Head of caudate nucleus (tissue), 42 donors: ENCODE measurements at regions not wholly inside any gene's neighbourhood (a gene's known extent, or its start where the extent isn't known, plus 50 kb on each side); places are given as distances from the start of the nearest gene placed in this dataset.
"Not testable (repeated sequence)": the region's sequence is repeated elsewhere in the genome, so short reads cannot be mapped to it uniquely, and the experiment has no call there.

Experiments
- DNase-seq, 42 donors: peaks; one replicate each; pipeline versions ENCODE4 v3.0.0 to v3.0.0-alpha.2; 2020 to 2021; ENCODE audit warnings: mixed read lengths in 7 of 42
- intact Hi-C: fragments of 100-400 bp; cut with DNase I; formaldehyde crosslinking; loops from one replicate; pipeline ENCODE4 v1.15.0; 2022

DNA sequence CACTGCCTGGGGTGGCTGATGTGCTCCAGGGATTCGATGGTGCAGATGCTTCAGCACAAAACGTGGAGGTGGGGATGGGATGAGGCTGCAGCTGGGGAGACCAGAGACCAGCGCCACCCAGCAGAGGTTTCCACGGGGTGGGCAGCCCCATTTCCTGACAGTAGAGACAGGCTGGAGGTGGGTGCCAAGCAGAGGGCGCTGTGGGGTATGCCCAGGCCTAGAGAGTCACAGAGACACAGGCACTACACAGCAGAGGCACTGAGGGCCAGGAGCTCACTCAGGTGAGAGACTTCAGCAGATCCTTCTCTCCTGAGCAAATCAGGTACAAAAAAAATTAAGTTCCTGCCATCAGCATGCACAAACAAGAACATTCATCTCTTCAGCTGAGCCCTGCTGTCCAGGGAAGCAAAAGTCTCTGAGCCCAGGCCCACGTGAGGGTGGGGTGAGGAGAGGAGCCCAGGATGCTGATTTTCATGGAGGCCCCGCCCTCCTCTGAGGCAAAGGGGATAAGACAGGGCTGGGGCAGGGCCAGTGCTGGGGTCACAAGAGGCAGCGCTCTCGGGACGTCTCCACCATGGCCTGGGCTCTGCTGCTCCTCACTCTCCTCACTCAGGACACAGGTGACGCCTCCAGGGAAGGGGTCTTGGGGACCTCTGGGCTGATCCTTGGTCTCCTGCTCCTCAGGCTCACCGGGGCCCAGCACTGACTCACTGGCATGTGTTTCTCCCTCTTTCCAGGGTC, 53.1 kb downstream of the GGTLC2 start:
- DNase-seq, result no peak
- intact Hi-C loops, result no loop called here

DNA sequence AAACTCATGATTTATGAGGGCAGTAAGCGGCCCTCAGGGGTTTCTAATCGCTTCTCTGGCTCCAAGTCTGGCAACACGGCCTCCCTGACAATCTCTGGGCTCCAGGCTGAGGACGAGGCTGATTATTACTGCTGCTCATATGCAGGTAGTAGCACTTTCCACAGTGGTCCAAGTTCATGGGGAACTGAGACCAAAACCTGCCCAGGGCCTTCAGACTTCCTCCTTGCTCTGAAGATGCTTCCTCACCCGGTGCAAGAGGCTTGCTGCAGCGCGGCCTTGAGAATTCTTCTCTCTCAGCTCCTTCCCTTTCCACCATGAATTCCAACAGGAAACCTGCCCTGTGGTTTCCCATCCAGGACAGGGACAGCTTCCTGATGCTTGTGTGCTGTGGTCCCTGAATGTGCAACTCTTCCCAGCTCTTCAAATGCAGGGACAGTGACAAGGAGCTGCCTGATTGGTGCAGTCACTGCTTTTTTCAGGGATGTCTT, 53.9 kb downstream of the GGTLC2 start:
- DNase-seq, result peak in 1 of 42 donors; percentile 39
- intact Hi-C loops, result no loop called here

DNA sequence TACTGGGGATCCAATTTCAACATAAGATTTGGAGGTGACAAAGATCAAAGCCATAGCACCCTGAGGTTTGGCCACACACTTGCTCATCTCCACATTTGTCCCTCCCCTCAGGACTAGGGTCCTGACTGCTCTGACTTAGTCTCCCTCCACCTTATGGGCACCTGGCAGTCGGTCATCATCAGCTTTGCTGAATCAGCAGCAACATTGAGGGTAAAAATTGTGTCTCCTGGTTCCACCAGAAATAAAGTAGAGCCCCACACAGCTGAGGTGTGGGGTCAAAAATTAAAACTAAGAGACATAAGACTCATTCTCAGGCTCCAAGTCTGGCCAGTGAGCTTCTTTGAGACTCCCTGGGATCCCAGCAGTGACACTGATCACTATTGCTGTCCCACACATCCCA, 56.2 kb downstream of the GGTLC2 start:
- no peak for DNase-seq
- intact Hi-C loops, result loop anchor here (10.0 kb wide), 1 partner anchor 64 kb away; no protein-coding TSS in a partner anchor

DNA sequence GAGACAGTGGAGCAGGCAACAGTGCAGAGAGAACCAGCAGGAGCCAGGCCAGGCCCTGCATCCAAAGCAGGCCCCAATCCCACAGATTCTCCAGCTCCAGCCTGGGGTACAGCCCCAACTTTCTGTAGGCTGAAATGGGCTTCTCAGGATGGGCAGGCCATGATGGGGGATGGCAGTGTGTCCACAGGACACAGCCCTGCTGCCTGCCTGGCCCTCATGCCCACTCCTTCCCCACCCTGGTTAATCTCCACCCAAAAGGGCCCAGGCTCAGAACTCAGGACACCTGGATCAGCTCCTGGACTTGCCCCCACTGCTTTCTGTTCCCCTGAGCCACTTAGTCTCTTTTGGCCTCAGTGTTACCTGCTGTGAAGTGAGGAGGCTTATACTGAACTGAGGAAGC, 57.1 kb downstream of the GGTLC2 start:
- intact Hi-C loops, result loop anchor here (10.0 kb wide), 1 partner anchor 63 kb away; no protein-coding TSS in a partner anchor
- DNase-seq, result not testable (repeated sequence)

DNA sequence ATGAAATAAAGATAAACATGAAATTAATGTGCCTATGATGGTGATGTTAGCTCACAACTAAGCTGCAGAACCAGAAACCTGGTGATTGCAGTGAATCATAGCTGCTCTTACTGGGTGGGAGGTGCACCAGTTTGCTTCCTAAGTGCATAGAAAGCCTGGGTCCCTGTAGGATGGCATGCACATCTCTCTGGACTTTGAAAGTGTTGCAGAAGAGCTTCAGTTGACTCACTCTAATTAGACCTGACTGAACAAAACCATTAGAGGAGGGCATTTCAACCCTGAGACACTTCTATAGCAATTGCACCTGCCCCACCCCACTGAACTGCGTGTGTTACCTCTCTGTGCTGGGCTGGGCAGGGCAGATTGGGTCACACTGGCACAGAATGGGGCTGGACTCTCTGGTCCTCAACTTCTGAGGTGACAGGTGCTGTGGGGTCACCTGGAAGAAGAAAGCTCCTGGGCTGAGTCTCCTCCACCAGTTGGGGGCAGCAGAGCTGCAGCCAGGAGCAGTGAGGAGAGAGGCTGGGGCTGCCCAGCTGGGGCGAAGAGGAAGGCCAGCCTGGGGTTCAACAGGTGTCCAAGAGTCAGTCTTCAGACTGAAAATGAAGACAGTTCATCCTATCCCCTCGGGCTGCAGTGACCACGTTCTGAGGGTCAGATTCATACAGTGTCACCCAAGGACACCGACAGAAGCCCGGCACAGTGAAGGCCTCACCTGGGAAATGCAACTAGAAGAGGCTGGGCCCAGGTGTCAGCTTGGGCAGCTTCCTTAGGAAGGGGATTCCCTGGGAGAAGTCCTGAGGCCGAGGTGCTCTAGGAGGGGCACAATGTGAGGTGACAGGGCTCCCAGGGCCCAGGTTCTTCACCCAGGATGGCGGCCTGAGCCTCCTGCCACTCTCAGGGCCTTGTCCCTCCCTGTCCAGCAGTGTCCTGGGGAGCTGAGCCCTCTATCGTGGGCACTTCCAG, 58.1 kb downstream of the GGTLC2 start:
- peak in 3 of 42 donors; percentile 1 to 10 (median 8) for DNase-seq
- intact Hi-C loops, result loop anchor here (10.0 kb wide), 1 partner anchor 62 kb away; no protein-coding TSS in a partner anchor

DNA sequence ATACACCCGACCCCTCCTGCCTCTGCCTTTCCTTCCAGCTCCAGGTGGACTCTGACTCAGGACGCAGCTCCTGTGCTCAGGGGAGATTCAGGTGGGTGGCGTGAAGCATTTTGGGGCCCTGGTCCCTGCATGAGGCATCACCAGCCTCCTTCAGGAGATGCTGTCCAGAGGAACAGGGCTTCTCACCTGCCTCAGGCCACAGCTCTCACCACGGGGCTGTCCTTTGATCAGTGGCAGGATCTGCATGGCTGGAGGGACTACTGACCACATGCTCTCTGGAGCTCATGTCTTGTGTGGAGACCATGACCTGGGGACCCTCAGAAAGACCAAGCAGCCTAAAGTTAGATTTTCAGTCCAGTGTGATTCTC, 58.8 kb downstream of the GGTLC2 start:
- intact Hi-C loops, result loop anchor here (10.0 kb wide), 1 partner anchor 62 kb away; no protein-coding TSS in a partner anchor
- DNase-seq, result peak in 1 of 42 donors; percentile 6

DNA sequence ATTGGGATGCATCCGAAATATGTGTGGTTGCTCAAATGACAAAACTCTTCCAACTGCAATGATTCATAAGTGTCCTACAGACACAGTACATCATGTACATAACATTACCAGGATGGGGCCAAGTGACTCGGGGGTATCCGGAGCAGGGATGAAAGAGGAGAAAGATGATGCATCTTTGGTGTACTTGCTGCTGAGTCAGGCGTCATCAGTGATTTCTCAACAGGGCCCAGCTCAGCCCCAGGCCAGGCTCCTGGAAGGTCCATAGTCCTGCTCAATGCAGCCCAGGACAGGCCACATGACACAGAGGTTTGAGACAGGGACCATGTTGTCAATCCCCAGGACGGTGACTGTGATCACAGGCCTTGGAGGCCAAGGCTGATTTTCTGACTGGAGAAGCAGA, 59.3 kb downstream of the GGTLC2 start:
- intact Hi-C loops, result loop anchor here (10.0 kb wide), 1 partner anchor 61 kb away; no protein-coding TSS in a partner anchor
- DNase-seq, result peak in 1 of 42 donors; percentile 14

DNA sequence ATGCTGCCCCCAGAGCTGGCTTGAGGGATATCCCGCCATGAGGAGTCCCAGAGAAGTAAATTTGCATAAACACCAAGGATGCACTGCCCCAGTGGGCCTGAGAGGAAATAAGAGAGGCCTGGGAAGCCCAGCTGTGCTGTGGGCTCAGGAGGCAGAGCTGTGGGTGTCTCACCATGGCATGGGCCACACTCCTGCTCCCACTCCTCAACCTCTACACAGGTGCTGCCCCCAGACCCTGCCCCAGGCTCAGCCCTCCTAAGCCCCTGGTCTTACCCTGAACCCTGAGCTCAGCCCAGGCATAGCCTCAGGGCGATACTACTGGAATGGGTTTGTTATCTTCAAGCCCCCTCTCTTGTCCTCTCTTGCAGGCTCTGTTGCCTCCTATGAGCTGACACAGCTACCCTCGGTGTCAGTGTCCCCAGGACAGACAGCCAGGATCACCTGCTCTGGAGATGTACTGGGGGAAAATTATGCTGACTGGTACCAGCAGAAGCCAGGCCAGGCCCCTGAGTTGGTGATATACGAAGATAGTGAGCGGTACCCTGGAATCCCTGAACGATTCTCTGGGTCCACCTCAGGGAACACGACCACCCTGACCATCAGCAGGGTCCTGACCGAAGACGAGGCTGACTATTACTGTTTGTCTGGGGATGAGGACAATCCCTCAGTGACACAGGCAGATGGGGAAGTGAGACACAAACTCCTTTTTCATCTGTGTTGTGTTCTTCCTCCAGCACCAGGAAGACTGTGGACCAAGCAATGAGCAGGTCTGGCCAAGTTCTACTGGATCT, 59.9 kb downstream of the GGTLC2 start:
- intact Hi-C loops, result loop anchor here (10.0 kb wide), 1 partner anchor 60 kb away; no protein-coding TSS in a partner anchor
- DNase-seq, result peak in 2 of 42 donors; percentile 14 to 15

DNA sequence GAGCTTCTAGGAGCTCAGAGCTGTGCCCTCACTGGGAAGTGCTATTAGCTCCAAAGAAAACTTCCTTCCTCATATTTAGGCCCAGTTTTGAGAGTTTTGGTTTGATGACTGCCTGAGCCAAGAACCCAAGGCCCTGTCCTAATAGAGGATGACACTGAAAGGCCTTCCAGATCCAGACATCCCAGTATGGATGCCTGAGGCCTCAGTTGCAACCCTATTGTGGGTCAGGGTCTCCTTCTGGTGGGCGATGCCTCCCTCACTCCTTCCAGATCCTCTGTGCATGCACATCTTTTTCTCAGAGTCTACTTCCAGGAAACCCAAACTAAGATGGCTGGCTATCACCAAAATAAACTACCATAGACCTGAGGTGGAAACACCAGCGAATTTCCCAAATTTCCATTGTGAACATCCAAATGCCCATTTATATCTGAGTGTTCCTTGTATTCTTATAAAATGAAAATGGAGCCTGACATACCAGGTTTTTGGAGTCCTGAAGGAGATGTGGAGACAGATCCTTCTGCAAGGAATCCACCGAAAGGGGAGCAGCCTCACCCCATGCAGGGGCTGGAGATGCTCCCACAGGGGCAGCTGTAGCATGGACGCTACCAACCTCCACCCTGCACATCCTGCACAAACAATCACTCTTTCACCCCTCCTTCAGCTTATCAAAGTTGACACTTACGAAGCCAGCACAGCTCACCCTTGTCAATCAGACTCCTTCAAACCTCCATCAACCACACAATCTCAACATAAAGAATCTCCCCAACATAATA, 61.1 kb downstream of the GGTLC2 start:
- no peak for DNase-seq
- intact Hi-C loops, result loop anchor here (10.0 kb wide), 1 partner anchor 59 kb away; no protein-coding TSS in a partner anchor

DNA sequence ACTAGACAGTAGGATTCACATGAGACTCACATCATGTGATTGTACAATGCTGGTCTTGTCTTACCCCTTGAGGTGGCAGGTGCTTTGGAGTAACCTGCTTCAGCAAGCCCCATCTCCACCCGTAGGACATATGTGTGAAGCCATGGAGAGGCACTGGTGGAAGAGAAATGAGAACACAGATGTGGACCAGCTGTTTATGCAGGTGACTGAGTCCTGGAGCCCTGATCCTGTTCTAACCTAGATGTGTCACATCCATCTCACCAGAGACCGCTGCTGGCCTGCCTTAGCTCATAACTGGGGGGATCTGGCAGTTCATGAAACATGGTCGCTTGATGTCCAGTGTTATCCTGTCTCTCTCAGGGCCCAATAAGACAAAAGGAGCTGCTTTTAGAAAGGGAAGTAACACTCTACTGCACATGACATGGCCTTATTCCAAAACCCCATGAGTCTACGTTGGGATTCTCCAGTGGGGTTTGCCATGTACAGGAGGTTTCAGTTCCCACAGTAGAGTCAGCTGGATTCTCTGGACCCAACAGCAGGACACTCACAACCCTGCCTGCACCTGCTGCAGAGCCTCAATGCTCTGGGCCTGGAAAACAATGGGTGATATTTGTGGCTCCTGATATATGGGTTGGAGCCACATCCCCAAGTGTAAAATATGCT, 62.0 kb downstream of the GGTLC2 start:
- peak in 1 of 42 donors; percentile 10 for DNase-seq
- intact Hi-C loops, result loop anchor here (10.0 kb wide), 1 partner anchor 58 kb away; no protein-coding TSS in a partner anchor

DNA sequence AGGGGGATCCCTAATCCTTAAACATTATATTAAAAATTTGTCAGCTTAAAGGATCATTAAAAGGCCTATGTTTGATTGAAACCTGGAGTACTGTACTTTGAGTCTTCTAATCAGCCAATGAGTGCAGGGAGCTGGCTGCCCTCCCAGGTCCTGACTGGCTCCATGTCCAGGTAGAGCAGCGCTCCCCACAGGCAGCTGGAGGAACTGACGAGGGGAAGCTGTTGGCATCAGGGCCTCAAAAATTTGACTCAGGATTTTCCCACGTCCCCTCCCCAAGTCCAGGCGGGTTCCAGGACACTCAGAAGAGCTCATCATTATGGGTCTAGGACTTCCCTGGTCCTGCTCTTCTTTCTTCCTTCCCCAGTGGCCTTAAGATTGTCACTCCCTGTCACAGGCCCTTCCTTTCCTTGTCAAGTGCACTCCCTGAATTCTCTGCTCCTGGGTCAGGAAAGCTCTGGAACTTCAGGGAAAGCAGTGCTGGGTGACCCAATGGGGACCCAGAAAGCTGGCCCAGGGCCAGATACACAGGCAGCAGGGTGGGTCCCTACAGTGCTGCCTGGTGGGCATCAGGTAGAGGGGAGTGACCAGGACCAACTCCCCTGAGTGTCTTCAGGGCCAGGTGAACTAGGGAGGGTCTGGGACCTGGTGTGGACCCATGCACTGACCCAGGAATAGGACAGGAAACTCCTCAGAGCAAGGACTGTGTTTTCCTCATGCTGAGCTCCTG, 65.5 kb downstream of the GGTLC2 start:
- intact Hi-C loops, result loop anchor here (10.0 kb wide), 1 partner anchor 55 kb away; no protein-coding TSS in a partner anchor
- no peak for DNase-seq

DNA sequence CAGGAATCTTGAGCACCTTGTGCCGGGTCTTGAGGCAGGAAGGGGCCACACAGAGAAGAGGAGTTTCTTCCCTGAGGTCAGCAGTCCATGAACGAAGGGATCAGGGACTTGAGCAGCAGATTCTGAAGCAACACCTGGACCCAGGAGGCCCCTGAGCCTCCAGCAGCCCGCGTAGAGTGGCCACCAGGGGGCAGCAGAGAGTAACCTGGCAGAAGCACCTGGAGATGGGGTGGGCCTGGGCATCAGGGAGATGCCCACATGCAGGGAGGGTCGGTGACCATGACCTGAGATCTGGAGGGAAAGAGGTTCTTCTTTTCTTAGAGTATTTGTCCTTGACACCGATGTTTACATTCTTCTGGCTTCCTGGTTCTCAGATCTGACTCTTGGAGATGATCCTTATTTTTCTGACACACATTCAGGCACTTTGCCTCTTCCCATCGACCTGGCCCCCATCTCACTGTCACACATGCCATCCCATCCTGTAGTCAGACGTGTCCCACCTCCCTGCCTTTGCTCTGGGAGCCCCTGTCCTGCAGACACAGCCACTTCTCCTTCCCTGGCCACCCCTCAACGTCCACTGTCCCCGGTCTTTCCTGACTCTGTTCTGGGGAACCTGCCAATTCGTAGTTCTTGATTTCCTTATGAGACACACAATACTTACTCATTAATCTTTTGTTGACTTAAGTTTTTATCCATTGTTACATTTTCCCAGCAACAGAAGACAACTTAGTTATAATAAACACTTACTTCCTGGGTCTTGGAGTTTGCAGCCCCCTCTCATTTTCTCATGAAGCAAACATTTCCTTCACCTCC, 66.5 kb downstream of the GGTLC2 start:
- intact Hi-C loops, result no loop called here
- peak; percentile 8 to 86 (median 68) for DNase-seq

DNA sequence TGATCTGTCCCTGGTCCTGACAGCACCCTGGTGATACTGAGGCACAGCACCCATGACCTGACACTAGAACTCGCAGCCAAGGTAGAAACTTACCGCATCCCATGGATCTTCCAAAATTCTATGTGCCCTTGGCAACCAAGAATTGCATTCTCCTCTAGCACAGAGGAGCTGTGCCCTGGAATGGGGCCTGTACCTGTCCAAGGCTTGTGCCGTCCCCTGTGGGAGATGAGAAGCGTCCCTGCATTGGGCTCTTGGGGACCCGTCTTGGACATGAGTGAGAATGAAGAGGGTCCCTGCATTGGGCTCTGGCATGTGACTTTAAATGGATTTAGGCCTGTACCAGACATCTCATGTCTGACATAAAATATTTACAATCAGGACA, 67.1 kb downstream of the GGTLC2 start:
- no peak for DNase-seq
- intact Hi-C loops, result no loop called here

DNA sequence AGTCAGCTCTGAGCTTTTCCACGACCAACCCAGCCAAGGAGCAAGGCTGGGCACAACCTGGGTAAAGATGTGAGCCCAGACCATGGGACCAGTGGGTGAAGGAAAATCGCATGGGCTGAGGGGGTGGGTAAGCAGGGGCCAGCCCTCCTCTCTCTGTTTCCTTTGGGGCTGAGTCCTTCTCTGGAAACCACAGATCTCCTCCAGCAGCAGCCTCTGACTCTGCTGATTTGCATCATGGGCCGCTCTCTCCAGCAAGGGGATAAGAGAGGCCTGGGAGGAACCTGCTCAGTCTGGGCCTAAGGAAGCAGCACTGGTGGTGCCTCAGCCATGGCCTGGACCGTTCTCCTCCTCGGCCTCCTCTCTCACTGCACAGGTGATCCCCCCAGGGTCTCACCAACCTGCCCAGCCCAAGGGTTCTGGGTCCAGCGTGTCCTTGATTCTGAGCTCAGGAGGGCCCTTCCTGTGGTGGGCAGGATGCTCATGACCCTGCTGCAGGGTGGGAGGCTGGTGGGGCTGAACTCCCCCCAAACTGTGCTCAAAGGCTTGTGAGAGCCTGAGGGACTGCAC, 67.8 kb downstream of the GGTLC2 start:
- no peak for DNase-seq
- intact Hi-C loops, result no loop called here

DNA sequence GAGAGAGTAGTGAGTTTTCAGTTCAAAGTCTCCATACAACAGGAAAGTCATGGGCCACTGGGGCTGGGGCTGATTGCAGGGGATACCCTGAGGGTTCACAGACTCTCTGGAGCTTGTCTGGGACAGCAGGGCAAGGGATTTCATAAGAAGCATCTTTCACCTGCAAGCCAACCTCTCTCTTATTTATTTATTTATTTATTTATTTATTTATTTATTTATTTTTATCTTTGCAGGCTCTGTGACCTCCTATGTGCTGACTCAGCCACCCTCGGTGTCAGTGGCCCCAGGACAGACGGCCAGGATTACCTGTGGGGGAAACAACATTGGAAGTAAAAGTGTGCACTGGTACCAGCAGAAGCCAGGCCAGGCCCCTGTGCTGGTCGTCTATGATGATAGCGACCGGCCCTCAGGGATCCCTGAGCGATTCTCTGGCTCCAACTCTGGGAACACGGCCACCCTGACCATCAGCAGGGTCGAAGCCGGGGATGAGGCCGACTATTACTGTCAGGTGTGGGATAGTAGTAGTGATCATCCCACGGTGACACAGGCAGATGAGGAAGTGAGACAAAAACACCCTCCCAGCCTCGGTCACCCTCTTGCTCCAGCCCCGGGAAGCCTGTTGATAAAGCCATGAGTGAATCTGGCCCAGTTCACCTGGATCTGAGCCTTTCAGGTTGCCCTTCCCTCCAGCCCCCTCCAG, 68.4 kb downstream of the GGTLC2 start:
- no peak for DNase-seq
- intact Hi-C loops, result no loop called here
